Hepatocyte (in vitro differentiated cells): ENCODE measurements at regions not wholly inside any gene's neighbourhood (a gene's known extent, or its start where the extent isn't known, plus 50 kb on each side); places are given as distances from the start of the nearest gene placed in this dataset.

Experiments used
- CTCF ChIP-seq: fragments of 200-600 bp; sonication (generic); IDR thresholded peaks from 2 replicates; pipeline ENCODE4 v1.5.1; 2016; ENCODE audit warnings: antibody characterized with exemption, mild to moderate bottlenecking; ENCODE audit not compliant: poor library complexity
- EZH2 ChIP-seq: fragments of 200-600 bp; sonication (generic); IDR thresholded peaks from 2 replicates; pipeline ENCODE4 v1.6.1; 2016; ENCODE audit warnings: antibody characterized with exemption, mild to moderate bottlenecking, borderline replicate concordance

- TF ChIP-seq CTCF (no peak), EZH2 (no peak)
Measured at GRCh38 chr16:9160551-9160911, 69.1 kb downstream of the HAPSTR1 start.
